Kidney (tissue), 13 donors: ENCODE measurements at regions not wholly inside any gene's neighbourhood (a gene's known extent, or its start where the extent isn't known, plus 50 kb on each side); places are given as distances from the start of the nearest gene placed in this dataset.

Source experiments
- DNase-seq, 5 donors: peaks; one replicate each; pipeline ENCODE4 v3.0.0-alpha.2; 2013 to 2020
- FAIRE-seq: peaks from 2 replicates; lab custom pipeline; 2012; peaks lifted over from hg19 to GRCh38; lab: Jason Lieb, UNC
- H3K27ac ChIP-seq, 2 donors: one replicate each; pipeline ENCODE4 v1.7.0; 2013; ENCODE audit warnings: low read depth in 2 of 2, low read length in 2 of 2, inconsistent platforms in 1 of 2
- H3K27me3 ChIP-seq: one replicate; pipeline ENCODE4 v1.7.1; 2013; ENCODE audit warnings: low read length, inconsistent platforms; ENCODE audit not compliant: control insufficient read depth, insufficient read depth
- H3K36me3 ChIP-seq, 3 donors: one replicate each; pipeline versions ENCODE4 v1.7.0 to v1.7.1; 2013; ENCODE audit warnings: low read length in 3 of 3, control low read depth in 1 of 3, inconsistent platforms in 1 of 3; ENCODE audit not compliant: insufficient read depth in 3 of 3, control insufficient read depth in 2 of 3
- H3K4me1 ChIP-seq, 3 donors: one replicate each; pipeline versions ENCODE4 v1.7.0 to v1.7.1; 2013; ENCODE audit warnings: low read length in 3 of 3, inconsistent platforms in 1 of 3, low read depth in 1 of 3; ENCODE audit not compliant: control insufficient read depth in 2 of 3, insufficient read depth in 2 of 3
- H3K4me3 ChIP-seq, 3 donors: one replicate each; pipeline versions ENCODE4 v1.7.0 to v1.8.1; 2013; ENCODE audit warnings: low read length in 3 of 3, control low read depth in 1 of 3, inconsistent platforms in 1 of 3
- H3K9ac ChIP-seq, 3 donors: one replicate each; pipeline versions ENCODE4 v1.7.0 to v1.7.1; 2013; ENCODE audit warnings: low read length in 3 of 3, control low read depth in 1 of 3, inconsistent platforms in 1 of 3
- H3K9me3 ChIP-seq, 3 donors: one replicate each; pipeline versions ENCODE4 v1.7.0 to v1.7.1; 2013; ENCODE audit warnings: low read length in 3 of 3, control low read depth in 1 of 3, inconsistent platforms in 1 of 3; ENCODE audit not compliant: control insufficient read depth in 2 of 3, insufficient read depth in 1 of 3
- intact Hi-C: fragments of 100-400 bp; cut with DNase I; formaldehyde crosslinking; loops from one replicate; pipeline ENCODE4 v1.11.1; 2022
- TF ChIP-seq, protein P1 (sequence below): IDR thresholded peaks from 3 replicates; pipeline ENCODE4 v1.5.1; 2012; ENCODE audit warnings: mild to moderate bottlenecking, moderate library complexity, borderline replicate concordance; ENCODE audit not compliant: insufficient read depth; ENCODE audit errors: extremely low read depth
- donor health status: control.
- donor health status: control.
- donor health status: control.
- donor health status: control.
- donor health status: control.
- donor health status: DM: yes; HTN: yes; CAD: no.
- donor health status: Normal renal cell carcinoma (clear cell type).

DNA sequence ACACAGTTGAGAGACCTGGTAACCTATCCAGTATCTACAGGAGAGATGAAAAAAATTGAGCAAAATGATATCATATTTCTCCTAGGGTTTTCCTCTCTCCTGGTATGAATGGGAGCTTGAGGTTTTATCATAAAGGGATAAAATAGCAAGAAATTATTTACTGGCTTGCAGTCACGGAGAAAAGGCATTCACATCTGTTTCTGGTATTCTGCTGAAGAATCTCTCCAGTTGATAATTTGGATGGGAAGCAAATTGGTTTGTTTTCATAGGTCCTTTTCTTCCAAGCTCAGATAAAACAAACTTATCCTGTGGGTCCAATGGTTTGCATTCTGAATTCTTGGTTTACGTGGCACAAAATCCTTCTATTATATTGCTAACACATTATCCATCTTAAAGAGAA lies 83.1 kb upstream of the GYPA start:
- TF ChIP-seq, protein P1, sequence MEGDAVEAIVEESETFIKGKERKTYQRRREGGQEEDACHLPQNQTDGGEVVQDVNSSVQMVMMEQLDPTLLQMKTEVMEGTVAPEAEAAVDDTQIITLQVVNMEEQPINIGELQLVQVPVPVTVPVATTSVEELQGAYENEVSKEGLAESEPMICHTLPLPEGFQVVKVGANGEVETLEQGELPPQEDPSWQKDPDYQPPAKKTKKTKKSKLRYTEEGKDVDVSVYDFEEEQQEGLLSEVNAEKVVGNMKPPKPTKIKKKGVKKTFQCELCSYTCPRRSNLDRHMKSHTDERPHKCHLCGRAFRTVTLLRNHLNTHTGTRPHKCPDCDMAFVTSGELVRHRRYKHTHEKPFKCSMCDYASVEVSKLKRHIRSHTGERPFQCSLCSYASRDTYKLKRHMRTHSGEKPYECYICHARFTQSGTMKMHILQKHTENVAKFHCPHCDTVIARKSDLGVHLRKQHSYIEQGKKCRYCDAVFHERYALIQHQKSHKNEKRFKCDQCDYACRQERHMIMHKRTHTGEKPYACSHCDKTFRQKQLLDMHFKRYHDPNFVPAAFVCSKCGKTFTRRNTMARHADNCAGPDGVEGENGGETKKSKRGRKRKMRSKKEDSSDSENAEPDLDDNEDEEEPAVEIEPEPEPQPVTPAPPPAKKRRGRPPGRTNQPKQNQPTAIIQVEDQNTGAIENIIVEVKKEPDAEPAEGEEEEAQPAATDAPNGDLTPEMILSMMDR, result no peak
- no peak overlapping the region for H3K9ac ChIP-seq
- no peaks in the 10 kb centered on the region for H3K4me1 ChIP-seq
- H3K4me3 ChIP-seq, result no peak overlapping the region
- no peaks in the 10 kb centered on the region for H3K36me3 ChIP-seq
- H3K27me3 ChIP-seq, result no peaks in the 10 kb centered on the region
- FAIRE-seq (no peak), DNase-seq (no peak)
- no peak overlapping the region for H3K27ac ChIP-seq
- intact Hi-C loops, result no loop called here
- H3K9me3 ChIP-seq, result no peaks in the 10 kb centered on the region

DNA sequence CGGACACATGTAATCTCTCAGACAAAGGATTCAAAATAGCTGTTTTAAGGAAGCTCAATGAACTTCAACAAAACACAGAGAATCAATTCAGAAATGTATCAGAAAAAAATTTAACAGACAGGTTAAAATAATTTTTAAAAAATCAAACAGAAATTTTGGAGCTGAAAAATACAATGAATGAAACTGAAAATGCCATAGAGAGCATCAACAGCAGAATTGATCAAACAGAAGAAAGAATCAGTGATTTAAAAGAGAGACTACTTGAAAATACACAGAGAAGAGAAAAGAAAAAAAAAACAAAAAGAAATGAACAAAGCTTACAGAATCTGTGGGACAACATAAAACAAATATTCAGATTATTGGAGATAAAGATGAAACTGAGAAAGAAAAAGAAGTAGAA lies 118.8 kb upstream of the GYPA start:
- Histone ChIP-seq H3K9ac (no peak overlapping the region), H3K36me3 (no peaks in the 10 kb centered on the region), H3K27me3 (no peaks in the 10 kb centered on the region), H3K9me3 (no peaks in the 10 kb centered on the region), H3K4me3 (no peak overlapping the region), H3K4me1 (no peaks in the 10 kb centered on the region), H3K27ac (no peak overlapping the region)
- FAIRE-seq (no peak), DNase-seq (no peak)
- TF ChIP-seq, protein P1, result no peak
- intact Hi-C loops, result no loop called here

DNA sequence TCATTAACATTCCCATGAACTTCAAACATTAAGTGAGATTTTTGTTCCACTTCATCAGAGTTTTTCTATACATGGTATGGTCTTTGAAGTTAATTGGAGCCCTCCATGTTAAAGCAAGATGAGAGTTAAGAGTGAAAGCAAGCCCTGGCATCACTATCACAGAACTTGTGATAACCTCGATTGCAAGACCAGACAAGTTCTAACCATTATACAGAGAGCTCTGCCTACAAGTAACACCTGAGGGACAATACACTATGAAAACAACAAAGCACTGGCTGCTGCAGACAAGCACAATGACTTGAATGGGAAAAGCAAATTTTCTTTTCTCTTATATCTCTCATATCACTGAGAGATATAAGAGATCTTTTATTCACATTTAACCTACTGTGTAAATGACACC lies 126.6 kb upstream of the GYPA start:
- Histone ChIP-seq H3K9me3 (peaks cover 0 to 1% (median 0%) of the 10 kb centered on the region in 3 donors), H3K27ac (no peak overlapping the region), H3K27me3 (no peaks in the 10 kb centered on the region), H3K36me3 (no peaks in the 10 kb centered on the region), H3K4me1 (no peaks in the 10 kb centered on the region), H3K4me3 (no peak overlapping the region), H3K9ac (no peak overlapping the region)
- no peak for FAIRE-seq
- no peak for DNase-seq
- intact Hi-C loops, result no loop called here
- TF ChIP-seq, protein P1, result no peak

DNA sequence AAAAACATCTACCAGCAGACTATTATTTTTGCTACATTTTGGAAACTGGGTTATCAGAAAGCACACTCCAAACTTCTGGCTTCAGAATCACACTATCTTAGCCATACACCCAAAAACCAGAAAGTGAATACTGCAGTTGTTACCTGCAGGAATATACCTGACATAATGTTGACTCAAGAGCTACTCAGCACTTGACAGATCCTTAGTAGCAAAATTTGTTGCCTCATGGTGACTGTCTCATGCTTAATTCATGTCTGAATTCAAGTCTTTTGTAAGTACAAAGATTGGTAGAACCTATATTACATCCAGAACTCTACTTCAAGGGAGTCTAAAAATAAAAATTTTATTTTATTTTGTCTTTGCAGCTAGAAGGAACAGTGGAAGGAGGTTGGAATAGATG lies 140.2 kb upstream of the GYPA start:
- Histone ChIP-seq H3K36me3 (no peaks in the 10 kb centered on the region), H3K4me1 (no peaks in the 10 kb centered on the region), H3K27me3 (no peaks in the 10 kb centered on the region), H3K27ac (no peak overlapping the region), H3K9me3 (no peaks in the 10 kb centered on the region), H3K9ac (no peak overlapping the region), H3K4me3 (no peak overlapping the region)
- TF ChIP-seq, protein P1, result no peak
- FAIRE-seq (no peak), DNase-seq (no peak)
- intact Hi-C loops, result no loop called here
